ENCODE measurements at regions not wholly inside any gene's neighbourhood (a gene's known extent, or its start where the extent isn't known, plus 50 kb on each side); places are given as distances from the start of the nearest gene placed in this dataset.
"Not testable (repeated sequence)": the region's sequence is repeated elsewhere in the genome, so short reads cannot be mapped to it uniquely, and the experiment has no call there.

DNA sequence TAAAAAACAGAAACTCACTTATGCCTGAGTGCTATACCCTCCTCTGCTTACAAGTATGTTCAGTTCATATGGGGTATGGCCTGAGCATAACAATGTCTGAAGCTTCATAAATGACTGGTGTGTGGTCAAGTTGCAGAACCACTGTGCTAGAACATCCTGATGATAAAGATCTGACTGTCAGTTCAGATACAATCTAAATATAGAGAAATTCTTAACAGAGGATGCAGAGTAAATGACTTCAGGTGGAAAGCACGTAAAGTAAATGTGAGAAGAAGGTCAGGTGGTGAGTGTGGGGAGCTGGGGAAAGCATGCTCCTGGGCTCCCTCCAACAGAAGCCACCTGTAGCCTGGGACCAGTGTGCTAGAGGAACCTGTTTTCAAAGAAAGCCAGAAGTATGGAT lies 926.2 kb downstream of the TSN start:
- no peak for DNase-seq

DNA sequence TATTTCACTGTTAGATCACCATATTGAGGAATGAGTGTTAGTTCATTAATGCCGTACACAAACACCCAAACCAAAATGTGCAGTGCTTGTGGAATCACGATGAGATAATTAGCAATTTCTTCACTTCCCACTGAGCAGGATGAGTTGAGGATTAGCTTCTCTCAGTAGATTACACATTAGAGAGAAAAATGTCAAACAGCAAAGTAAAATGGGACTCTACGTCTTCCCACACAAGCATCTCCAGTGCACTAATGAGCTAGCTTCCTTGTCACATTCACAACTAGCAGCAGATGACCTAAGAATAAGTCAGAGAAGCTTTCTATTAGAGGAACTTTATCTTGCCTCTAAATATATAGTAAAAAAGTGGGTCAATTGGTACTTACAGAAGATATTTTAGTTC lies 926.9 kb downstream of the TSN start:
- no peak for DNase-seq

DNA sequence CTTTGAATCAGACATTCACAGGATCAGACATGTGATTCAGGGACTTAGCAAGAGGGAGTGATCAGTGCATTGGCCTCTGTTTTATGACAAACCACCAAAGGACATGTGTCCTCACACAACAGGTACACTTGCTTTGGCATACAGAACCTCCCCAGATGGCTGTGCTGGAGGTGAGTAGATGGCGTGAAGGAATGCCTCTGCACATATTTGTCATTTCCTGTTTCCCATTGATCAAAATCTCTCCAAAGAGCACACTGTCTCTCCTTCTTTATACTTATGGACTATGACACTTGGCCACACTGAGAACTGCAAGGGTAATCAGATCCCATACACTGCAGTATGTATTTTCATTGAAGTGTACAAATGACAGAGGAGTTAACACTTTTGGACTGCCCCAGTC lies 927.6 kb downstream of the TSN start:
- DNase-seq = no peak

DNA sequence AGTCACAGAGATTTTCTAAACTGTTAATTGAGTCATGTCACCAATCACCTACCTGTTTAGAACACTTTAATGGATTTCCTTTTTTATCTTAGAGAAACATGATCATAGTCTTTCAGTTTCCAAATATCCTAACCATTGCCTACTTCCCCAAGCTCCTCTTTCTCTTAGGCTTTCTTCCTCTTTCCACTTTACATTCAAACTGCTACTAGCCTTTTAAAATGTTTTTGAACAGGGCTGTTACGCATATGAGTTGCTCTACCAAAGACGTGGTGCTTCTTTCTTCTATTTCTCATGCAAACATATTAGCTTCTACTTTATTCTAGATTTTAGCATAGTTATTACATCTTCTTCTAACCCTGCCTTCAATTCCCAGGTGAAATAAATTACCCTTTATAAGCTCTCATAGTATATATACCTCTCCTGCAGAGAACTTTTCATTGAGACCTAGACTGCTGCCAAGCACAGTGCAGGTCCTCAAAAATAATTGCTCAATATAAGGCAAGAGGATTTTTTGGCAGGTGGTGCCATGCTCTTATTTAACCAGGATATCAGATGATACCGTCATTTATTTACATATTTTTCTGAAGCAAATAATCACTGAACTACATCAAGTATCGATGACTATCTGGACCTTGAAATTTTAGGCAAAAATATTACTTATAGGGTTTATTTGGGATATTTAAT lies 937.1 kb downstream of the TSN start:
- DNase-seq = no peak

DNA sequence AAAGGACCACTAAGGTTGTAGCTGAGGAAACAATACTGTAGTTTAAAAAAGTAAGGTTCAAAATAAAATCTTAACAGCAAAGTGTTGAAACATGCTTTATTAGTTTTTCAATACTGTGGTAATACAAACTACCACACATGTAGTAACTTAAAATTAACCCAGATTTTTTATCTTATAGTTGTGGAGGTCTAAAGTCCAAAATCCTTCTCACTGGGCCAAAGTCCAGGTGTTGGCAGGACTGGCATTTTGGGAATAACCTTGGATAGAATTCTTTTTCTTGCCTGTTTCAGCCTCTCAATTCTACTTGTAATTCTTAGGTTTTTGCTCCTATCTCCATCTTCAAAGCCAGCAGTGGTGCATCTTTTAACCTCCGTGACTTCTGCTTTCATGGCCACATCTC lies 942.0 kb downstream of the TSN start:
- DNase-seq = no peak

DNA sequence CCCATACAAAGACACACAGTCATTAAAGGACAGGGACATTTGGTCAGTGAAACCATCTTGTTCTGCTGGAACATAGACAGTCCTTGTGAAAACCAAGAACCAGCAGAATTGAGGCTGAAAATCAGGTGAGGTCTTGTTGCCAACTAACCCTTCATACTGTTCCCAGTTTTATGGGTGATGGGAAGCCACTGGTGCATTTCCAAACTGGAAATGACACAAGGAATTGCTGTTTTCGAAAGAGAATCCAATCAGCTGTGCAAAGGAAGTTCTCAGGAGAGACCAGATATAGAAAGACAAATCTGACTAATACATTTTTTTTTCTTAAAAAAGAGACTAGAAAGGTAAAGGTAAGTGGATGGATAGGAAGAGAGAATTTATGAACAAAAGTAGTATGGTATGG lies 948.2 kb downstream of the TSN start:
- DNase-seq = no peak

DNA sequence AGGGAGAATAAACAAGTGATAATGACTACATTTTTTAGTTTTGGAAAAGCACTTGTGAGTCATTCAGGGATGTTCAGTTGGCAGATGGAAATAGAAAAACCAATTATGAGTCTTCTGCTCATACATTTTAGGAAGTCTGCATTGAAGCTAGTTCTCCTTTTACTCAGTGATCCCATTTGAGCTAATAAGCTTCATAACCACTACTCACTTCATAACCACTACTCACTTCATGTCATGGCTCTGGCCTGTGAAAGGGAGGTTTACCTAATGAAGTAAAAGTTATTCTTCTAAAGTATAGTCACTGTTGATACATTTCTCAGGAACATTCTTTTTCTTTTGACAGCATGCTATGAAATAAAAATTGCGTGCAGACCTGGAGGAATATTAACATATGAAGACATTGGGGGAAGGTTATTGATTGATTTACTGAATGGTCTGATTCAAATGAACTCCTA lies 948.7 kb downstream of the TSN start:
- DNase-seq = no peak

DNA sequence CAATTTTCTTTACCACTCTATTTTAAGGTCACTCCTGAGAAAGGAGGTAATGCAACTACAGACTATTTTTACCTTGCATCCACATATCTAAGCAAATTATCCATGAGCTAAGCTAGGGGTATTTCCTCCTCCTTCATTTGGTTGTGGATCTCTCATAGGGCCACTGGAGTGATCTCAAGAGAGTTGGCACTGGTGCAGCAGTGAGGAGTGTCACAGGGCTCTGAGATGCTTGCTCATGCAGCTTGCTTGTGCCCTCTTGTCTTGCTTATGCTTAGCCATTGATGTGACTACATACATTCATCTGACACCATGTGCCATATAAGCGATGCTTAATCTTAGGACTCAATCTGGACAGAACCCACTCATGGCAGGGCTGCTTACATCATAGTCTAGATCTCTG lies 950.3 kb downstream of the TSN start:
- DNase-seq = no peak

DNA sequence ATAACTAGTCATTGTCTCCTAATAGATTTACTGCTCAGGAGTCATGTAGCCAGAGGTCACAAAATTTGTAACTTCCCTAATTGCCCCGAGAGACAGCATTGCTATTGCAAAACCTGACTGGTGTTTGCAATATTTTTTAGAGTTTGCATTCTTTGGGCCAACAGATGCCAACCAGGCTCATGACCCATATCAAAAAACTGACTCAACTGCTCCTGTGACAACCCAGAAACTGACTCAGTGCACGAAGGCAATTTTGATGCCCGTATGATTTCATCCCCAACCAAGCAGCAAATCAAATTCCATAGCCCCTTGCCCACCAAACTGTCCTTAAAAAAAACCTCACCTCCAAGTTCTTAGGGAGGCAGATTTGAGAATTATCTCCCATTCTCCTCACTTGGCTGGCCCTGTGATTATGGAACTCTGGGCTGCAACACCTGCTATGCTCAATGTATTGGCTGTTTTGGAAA lies 951.3 kb downstream of the TSN start:
- DNase-seq = no peak

DNA sequence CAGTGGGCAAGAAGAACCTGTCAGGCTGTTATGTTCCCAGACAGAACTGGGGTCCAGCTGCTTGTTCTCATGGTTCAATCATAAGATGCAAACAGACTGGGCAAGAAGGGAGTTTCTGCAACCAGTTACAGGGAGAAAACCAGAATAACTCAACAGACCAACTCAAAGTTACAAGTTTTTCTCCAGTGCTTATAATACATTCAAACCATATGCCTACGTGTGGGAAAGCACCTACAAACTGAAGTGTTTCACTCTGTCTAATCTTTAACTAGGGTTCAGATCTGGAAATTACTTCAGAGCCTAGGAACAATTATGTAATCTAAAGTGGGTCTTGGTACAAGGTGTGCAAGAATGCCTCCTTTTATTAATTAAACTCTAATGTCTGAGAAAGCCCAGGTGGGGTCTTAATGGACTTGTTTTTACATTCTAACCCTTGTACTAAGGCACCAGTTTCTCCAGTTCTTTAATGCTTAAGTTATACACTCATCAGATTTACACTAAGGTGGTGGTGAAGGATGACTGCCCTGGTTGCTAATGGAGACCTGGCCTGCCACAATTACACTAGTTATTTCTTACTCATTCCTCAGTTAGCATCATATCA lies 951.9 kb downstream of the TSN start:
- no peak for DNase-seq

DNA sequence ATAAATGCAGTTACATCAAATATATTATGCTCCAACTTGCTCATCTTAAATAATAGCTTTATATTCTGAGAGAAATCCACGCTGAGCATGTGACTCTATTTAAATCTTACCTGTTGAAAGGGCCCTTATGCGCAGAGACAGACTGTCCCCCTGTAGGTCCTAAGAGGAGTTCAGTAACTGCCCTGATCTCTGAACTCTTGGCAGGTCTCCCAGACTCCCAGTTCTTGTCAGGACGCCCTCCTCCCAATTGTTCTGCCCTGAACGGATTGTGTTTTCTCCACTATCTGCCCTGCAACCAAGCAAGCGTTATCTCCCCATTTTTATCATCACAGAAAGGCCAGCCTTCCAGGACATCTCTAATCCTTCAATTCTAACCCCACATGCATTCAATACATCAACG lies 954.6 kb downstream of the TSN start:
- DNase-seq = no peak

DNA sequence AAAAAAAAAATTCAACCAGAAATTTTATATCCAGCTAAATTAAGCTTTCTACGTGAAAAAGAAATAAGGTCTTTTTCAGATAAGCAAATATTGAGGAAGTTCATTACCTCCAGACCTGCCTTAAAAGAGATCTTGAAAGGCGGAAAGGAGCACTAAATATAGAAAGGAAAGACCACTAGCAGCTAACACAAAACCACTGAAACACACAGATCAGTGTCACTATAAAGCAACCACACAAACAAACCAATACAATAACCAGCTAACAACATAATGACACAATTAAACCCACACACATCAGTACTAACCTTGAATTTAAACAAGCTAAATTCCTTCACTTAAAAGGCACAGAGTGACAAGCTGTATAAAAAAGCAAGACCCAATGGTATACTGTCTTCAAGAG lies 958.3 kb downstream of the TSN start:
- DNase-seq = no peak

DNA sequence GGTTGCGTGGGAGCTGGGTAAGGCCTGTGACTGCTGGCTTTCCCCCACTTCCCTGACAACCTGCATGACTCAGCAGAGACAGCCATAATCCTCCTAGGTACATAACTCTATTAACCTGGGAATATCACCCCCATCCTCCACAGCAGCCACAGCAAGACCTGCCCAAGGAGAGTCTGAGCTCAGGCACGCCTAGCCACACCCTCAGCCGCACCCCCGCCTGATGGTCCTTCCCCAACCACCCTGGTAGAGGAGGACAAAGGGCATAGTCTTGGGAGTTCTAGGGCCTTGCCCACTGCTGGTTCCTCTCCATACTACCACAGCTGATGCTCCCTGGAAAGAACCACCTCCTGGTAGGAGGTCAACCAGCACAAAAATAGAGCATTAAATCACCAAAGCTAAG lies 965.4 kb downstream of the TSN start:
- not testable (repeated sequence) for DNase-seq

DNA sequence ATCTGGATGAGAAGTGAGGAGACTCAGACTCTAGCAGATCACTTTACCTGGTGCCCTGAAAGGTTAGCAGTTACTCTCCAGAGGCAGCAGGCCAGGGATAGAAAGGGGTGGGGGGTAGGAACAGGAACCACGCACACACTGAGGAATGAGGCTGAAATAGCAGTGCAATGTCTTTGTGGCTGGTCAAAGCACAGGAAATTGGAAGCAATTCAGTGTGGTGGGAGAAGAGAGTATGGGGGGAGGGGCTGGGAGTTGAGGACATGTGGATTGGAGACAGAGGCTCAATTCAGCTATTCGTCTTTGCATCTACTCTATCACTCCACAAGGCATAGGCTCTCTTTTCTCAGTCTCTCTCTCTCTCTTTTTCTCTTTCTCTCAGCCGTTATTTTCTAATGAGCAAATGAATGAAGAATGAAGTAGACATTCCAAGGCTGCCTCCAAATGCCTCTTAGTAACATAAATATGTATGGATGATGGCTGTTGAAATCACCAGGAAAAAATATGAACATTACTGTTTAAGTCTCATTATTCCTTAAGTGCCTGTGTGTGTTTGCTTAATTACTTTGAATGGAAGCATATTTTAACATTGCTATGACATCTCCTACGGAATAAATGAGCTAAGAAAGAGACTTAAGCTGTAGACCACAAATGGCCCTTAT lies 979.4 kb downstream of the TSN start:
- no peak for DNase-seq

DNA sequence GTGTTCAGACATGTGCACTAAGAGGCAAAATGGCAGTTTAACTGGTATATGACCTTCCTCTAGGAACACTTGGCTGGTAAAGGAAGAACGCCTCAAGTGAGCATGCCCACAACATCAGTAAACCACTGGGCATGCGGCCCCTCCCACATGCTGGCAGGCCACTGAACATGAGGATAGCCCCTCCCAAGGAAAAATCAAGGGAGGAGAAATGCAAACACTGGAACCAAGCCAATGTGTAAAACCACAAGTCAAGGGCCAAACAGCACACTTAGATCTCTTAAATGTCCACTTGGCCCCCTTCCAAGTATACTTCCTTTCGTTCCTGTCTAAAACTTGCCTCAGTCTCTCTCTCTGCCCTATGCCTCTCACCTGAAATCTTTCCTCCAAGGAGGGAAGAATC lies 980.8 kb downstream of the TSN start:
- no peak for DNase-seq

DNA sequence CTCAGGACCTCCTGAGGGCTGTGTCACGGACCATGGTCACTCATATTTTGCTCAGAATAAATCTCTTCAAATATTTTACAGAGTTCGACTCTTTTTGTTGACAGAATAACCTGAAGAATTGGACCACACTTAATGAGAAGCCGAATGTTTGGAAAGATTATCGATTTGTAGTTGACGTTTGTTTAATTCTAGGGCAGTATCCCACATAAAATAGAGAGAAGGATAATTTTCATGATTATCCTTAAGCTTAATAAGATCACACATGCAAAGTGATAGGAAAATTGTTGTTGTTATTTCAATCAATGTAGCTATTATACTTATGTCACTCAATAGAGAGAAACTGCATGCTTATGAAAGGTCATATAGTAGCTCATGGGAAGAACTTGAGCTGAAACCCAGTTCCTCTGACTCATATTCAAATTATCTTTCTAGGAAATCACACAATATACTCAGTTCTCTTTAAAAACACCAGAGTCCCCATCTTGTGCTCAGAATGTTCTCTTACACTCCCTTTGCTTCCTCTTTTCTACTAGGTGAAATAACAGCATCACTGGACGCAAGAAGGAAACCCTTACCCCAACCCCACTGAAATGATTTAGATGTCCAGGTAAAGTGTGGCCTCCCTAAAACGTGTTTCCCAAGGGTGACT lies 982.1 kb downstream of the TSN start:
- DNase-seq = no peak

DNA sequence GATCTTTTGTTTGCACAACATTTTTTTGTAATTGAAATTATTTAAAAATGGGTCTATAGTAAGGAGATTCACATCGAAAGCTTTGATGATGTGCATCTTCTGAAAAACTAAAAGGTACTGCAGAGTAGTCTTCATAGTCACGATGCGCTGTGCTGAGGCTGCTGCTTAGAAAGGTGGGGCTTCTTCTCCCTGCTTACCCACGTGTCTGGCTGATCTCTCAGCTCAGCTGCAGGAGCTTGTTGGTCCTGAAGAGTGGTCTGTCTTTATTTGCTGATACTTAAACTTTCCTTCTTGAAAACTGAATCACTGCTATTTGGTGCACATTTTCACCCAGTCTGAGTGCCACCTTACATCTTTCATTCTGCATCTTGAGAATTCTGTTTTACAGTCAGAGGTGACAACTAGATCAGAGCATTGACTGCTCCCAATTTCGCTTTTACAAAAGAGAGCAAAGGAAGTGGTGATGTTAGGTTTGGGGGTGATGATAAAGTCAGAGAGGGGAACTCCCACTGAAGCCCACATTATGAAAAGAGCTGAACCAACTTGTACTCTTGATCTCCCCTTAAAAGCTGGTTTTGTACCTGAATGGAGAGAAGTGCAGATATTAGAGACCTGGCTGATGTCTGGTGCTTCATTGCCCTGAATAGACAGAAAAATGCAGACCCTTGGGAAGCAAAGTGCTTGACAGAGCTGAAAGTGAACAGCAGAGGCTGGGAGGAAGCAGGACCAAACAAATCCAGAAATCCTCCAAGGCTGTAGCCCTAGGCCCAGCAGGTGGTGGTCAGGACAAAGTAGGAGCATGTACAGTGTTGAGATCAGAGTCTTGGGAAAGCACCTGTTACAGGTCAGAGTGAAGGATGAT lies 984.5 kb downstream of the TSN start:
- no peak for DNase-seq

DNA sequence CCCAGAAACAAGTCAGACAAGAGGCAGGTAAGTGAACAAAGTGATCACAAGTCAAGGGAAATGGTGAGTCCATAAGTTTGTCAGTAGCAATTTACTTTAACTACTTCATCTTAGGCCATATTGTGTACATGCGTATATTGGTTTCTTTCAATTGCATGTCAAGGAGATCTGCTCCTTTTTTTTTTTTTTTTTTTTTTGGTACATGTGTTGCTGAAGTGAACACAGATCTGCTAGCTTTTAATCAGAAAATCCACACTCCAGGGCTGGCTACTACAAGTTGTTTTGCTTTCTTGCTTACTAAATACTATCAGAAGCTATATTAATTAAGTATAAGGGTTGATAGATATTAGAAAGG lies 985.1 kb downstream of the TSN start:
- no peak for DNase-seq

DNA sequence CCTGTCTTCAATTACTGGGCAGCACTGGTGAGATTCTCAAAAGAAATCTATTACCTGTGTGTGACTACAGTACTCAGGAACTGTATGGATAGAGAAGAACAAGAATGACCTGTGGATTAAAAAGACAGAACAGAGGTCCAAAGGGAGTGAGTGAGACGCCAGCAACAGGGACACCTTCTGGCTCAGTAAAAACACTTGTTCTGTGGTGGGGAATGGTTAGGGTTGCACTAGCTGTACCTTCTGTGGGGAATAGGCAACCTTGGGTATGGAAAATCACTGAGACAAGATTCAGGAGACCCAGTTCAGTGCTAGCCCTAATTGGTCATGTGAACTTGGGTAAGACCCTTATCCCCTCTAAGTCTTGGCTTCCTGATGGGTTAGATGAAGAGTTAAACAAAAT lies 986.0 kb downstream of the TSN start:
- DNase-seq = no peak

DNA sequence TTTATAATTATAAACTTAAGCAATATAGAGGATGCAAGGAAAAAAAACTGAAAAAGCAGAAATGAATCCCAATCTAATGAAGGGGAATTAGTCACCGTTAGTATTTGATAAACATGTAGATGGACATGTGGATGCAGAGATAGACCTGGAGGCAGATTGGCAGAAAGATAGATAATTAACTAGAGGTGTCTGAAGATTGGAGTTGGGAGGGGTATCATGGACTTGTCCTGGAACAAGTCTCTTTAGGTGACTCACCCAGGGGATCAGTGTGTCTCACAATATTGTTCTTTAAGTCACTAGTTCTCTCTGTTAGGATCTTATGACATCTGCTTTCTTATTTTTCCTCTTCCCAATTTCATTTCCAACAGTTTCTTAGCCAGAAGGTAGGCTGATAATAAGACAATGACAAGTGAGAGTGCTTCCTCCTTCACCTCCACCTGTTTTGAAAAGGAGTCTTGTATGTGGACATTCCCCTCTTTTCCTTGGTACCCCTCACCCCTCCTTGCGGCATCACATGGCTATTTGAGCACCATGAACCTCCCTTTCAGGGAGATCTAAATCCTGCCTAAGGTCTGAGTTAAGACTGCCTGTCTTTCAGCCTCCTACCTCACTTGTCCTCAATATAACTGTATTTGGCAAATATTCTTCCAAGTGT lies 987.7 kb downstream of the TSN start:
- DNase-seq = no peak

DNA sequence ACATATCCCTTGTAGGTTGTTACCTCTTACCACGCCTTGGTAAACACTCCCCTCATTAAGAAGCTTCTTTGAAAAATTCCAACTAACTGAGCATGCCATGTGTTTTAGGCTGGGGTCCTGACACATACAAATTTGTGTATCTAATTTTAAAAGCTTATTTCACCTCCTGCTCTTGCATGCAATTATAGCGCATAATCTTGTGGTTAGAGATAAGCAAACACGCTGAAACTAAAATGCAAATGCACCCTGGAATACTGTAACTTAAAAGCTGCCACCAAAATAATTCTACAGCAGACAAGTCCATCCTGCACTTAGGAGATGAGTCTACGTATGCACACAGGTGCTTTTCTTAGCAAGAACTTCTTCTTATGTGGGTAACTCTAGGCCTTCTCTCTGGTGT lies 990.2 kb downstream of the TSN start:
- no peak for DNase-seq

DNA sequence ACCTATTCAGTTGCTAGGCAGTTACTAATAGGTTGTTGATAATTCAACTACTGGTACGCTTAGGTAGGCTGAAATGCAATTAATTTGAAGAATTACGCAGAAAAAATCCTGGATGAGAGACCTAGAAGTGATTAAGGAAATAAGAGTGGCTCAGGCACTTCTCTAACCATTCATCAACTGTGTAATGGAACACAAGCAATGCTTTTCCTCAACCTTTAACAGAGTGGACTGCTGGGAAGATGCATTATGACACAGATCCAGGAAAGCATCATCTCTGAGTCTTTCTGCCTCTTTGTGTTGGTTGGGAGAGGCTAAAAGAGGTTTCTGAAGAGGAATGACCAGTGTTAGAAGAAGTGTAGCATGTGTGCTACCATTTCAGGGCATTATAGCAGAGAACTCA lies 992.2 kb downstream of the TSN start:
- DNase-seq = no peak

Data from NCI-H2227 treated with DMSO at 0.1 percent for 48 hours (cell line).